ENCODE measurements at regions not wholly inside any gene's neighbourhood (a gene's known extent, or its start where the extent isn't known, plus 50 kb on each side); places are given as distances from the start of the nearest gene placed in this dataset.

- Histone ChIP-seq H3K27ac (peak overlapping the region; percentile 71), H3K36me3 (no peaks in the 10 kb centered on the region), H3K9me3 (no peaks in the 10 kb centered on the region), H3K27me3 (no peaks in the 10 kb centered on the region), H3K4me3 (no peak overlapping the region), H3K4me1 (peaks cover 7% of the 10 kb centered on the region)
- ATAC-seq, result peak; percentile 95
- intact Hi-C loops (cut with DNase I), result no loop called here
- no peak for TF ChIP-seq CTCF (IDR thresholded peaks at IDR 0.05)
- DNase-seq, result no peak
Measured at GRCh38 chr4:25535701-25536473, 119.8 kb upstream of the SLC34A2 start.

- H3K4me3 ChIP-seq, result no peak overlapping the region
- peak; percentile 17 for ATAC-seq
- no peaks in the 10 kb centered on the region for H3K27me3 ChIP-seq
Measured at GRCh38 chr4:25536564-25537320, 118.9 kb upstream of the SLC34A2 start.

GRCh38 chr4:25538430-25538829 lies 117.2 kb upstream of the SLC34A2 start:
- H3K36me3 ChIP-seq, result no peaks in the 10 kb centered on the region
- no peak for TF ChIP-seq CTCF (IDR thresholded peaks at IDR 0.05)

More at GRCh38 chr4:25536564-25537320, 118.9 kb upstream of the SLC34A2 start:
- no peaks in the 10 kb centered on the region for H3K9me3 ChIP-seq
- no peak for TF ChIP-seq CTCF (IDR thresholded peaks at IDR 0.05)
- H3K4me1 ChIP-seq, result peaks cover 7% of the 10 kb centered on the region
- peak overlapping the region; percentile 71 for H3K27ac ChIP-seq
- H3K36me3 ChIP-seq, result no peaks in the 10 kb centered on the region
- DNase-seq, result no peak
- intact Hi-C loops (cut with DNase I), result no loop called here

GRCh38 chr4:25539241-25539640 lies 116.4 kb upstream of the SLC34A2 start:
- TF ChIP-seq CTCF (IDR thresholded peaks at IDR 0.05), result no peak
- Histone ChIP-seq H3K9me3 (no peaks in the 10 kb centered on the region), H3K4me3 (no peak overlapping the region), H3K27me3 (no peaks in the 10 kb centered on the region), H3K27ac (no peak overlapping the region), H3K36me3 (no peaks in the 10 kb centered on the region), H3K4me1 (peaks cover 8% of the 10 kb centered on the region)
- DNase-seq (no peak), ATAC-seq (no peak)
- intact Hi-C loops (cut with DNase I), result no loop called here

More at GRCh38 chr4:25538430-25538829, 117.2 kb upstream of the SLC34A2 start:
- ATAC-seq (peak; percentile 6), DNase-seq (no peak)
- H3K27me3 ChIP-seq, result no peaks in the 10 kb centered on the region
- H3K27ac ChIP-seq, result no peak overlapping the region
- peaks cover 7% of the 10 kb centered on the region for H3K4me1 ChIP-seq
- no peak overlapping the region for H3K4me3 ChIP-seq
- H3K9me3 ChIP-seq, result no peaks in the 10 kb centered on the region
- intact Hi-C loops (cut with DNase I), result no loop called here

GRCh38 chr4:25540734-25541133 lies 114.9 kb upstream of the SLC34A2 start:
- Histone ChIP-seq H3K36me3 (no peaks in the 10 kb centered on the region), H3K9me3 (no peaks in the 10 kb centered on the region), H3K4me3 (no peak overlapping the region), H3K4me1 (peaks cover 13% of the 10 kb centered on the region), H3K27me3 (no peaks in the 10 kb centered on the region), H3K27ac (no peak overlapping the region)
- DNase-seq, result no peak
- intact Hi-C loops (cut with DNase I), result no loop called here
- ATAC-seq, result no peak
- no peak for TF ChIP-seq CTCF (IDR thresholded peaks at IDR 0.05)

Measured in upper lobe of right lung (tissue), 1 donor.